Mucosa of rectum (tissue), 2 donors: ENCODE measurements at regions not wholly inside any gene's neighbourhood (a gene's known extent, or its start where the extent isn't known, plus 50 kb on each side); places are given as distances from the start of the nearest gene placed in this dataset.

Experiments
- H3K27ac ChIP-seq, 2 donors: one replicate each; pipeline ENCODE4 v1.7.0; 2013; ENCODE audit warnings: inconsistent platforms in 2 of 2, low read depth in 2 of 2, low read length in 2 of 2
- H3K27me3 ChIP-seq, 2 donors: one replicate each; pipeline ENCODE4 v1.7.0; 2013; ENCODE audit warnings: low read length in 2 of 2; ENCODE audit not compliant: control insufficient read depth in 2 of 2, insufficient read depth in 2 of 2
- H3K36me3 ChIP-seq, 2 donors: one replicate each; pipeline ENCODE4 v1.7.0; 2013; ENCODE audit warnings: low read length in 2 of 2; ENCODE audit not compliant: control insufficient read depth in 2 of 2, insufficient read depth in 2 of 2
- H3K4me1 ChIP-seq, 2 donors: one replicate each; pipeline ENCODE4 v1.7.0; 2013; ENCODE audit warnings: low read length in 2 of 2, mild to moderate bottlenecking in 1 of 2; ENCODE audit not compliant: control insufficient read depth in 2 of 2, insufficient read depth in 2 of 2
- H3K4me3 ChIP-seq, 2 donors: one replicate each; pipeline ENCODE4 v1.7.0; 2013; ENCODE audit warnings: low read length in 2 of 2
- H3K9ac ChIP-seq, 2 donors: one replicate each; pipeline ENCODE4 v1.7.0; 2013; ENCODE audit warnings: low read length in 2 of 2, low read depth in 1 of 2, mild to moderate bottlenecking in 1 of 2
- H3K9me3 ChIP-seq, 2 donors: one replicate each; pipeline ENCODE4 v1.7.0; 2013; ENCODE audit warnings: low read length in 2 of 2; ENCODE audit not compliant: control insufficient read depth in 2 of 2
- donor health status: healthy.
- donor health status: Normal muscosa, but diverticular disease.

DNA sequence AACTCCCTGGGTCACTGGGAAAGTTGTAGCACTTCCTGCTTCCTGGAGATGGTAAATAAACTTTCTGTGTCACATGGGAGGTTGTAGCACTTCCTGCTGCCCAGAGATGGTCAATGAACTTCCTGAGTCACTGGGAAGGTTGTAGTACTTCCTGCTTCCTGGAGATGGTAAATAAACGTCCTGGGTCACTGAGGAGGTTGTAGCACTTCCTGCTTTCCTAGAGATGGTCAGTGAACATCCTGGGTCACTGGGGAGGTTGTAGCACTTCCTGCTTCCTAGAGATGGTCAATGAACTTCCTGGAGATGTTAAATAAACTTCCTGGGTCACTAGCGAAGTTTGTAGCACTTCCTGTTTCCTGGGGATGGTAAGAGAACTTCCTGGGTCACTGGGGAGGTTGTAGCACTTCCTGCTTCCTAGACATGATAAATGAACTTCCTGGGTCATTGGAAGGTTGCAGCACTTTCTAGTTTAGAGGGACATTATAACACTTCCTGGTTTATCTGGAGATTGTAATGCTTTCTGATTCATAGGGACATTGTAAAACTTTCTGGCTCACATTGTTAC lies 62.3 kb upstream of the CD99 start:
- no peak overlapping the region for H3K9ac ChIP-seq
- H3K4me3 ChIP-seq: peak overlapping the region in 1 of 2 donors; percentile 23
- H3K27me3 ChIP-seq: no peaks in the 10 kb centered on the region
- peak overlapping the region; percentile 75 to 87 for H3K27ac ChIP-seq
- peaks cover 0 to 23% of the 10 kb centered on the region in 2 donors for H3K36me3 ChIP-seq
- H3K9me3 ChIP-seq: peaks cover 18 to 31% of the 10 kb centered on the region in 2 donors
- H3K4me1 ChIP-seq: no peaks in the 10 kb centered on the region

DNA sequence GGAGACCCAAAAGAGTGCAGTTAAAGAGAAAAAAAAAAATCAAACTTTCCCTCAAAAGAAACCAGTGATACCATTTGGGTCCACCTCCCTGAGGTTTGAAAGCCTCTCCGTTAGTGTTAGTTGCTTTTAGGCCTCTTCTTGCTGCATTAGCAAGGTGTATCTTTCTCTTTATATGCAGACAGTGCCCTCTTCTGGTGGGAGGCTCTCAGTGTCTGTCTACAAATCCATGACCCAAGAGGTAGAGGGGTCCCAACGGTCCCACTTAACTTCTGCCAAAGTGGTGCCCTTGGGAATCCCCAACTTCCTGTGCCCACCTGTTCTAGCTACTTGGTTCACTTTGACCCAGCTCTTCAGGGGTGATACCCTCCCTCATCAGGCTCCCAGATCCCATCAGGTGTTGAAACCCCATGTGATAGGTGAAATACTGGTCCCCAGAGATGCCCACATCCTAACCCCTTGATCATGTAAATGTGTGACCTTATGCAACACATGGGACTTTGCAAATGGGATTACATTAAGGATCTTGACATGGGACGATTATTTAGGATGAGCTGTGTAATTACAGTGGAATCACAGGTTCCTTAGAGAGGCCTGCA lies 63.7 kb upstream of the CD99 start:
- Histone ChIP-seq H3K4me3 (no peak overlapping the region), H3K27me3 (no peaks in the 10 kb centered on the region), H3K9ac (no peak overlapping the region), H3K4me1 (no peaks in the 10 kb centered on the region), H3K36me3 (peaks cover 5 to 31% of the 10 kb centered on the region in 2 donors), H3K27ac (no peak overlapping the region), H3K9me3 (peaks cover 18 to 29% of the 10 kb centered on the region in 2 donors)

DNA sequence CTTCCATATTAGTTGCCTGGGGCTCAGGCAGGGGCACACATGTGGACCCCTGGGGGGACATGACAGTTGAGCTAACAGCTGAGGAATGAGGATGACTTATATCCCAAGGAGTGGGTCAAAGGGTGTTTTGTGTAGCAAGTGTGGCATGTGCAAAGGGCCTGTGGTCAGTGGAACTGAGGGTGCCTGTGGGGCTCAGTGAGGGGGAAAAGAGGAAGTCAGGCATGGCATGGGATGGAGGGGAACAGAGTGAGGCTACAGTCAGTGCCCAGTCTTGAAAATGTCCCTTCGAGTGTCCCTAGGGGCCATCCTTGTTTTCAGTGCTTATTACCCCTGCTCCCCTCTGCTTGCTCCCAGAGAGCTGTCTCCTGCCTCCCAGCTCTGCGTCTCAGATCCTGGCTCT lies 64.3 kb upstream of the CD99 start:
- no peak overlapping the region for H3K27ac ChIP-seq
- no peaks in the 10 kb centered on the region for H3K4me1 ChIP-seq
- peaks cover 16 to 24% of the 10 kb centered on the region in 2 donors for H3K9me3 ChIP-seq
- H3K9ac ChIP-seq: no peak overlapping the region
- H3K4me3 ChIP-seq: no peak overlapping the region
- H3K36me3 ChIP-seq: peaks cover 5 to 31% of the 10 kb centered on the region in 2 donors
- H3K27me3 ChIP-seq: no peaks in the 10 kb centered on the region

DNA sequence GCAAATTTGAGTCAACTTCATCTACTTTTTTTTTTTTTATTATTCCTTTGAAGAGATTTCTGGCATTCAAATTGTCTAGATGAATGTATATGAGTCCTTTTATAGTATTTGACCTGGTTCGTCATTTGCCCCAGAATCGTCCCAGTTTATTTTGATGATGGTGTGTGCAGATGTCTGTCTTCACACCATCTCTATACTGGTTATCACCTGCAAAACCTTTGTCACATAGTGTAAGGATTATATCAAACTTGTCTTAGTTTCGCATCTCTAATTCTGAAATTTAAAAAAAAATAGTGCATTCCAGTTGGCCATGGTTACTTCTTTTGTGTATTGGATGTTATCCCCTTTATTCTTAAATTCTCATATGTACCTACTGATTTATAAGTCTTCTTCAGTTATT lies 70.5 kb upstream of the CD99 start:
- H3K9ac ChIP-seq: no peak overlapping the region
- no peaks in the 10 kb centered on the region for H3K27me3 ChIP-seq
- H3K27ac ChIP-seq: no peak overlapping the region
- no peak overlapping the region for H3K4me3 ChIP-seq
- H3K9me3 ChIP-seq: no peaks in the 10 kb centered on the region
- H3K36me3 ChIP-seq: peaks cover 27 to 29% of the 10 kb centered on the region in 2 donors
- H3K4me1 ChIP-seq: no peaks in the 10 kb centered on the region

DNA sequence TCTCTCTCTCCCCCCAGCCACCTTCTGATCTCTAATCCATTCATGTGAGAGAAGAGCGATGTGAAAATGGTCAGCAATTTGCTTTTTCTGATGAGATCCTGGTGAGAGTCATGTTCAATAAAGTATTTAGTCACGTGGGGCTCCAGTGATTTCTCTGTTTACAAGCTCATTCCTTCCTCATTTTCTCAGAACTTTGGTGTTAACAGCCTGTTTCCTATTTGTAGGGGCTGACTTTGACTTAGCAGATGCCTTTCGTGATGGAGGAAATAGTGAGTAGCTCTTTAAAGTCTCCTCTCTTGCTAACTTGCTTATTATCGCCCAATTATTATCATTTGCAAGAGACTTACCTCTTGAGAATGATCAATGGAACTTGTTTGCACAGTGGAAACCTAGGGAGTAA lies 72.6 kb upstream of the CD99 start:
- H3K36me3 ChIP-seq: peaks cover 27 to 29% of the 10 kb centered on the region in 2 donors
- no peak overlapping the region for H3K27ac ChIP-seq
- H3K4me1 ChIP-seq: no peaks in the 10 kb centered on the region
- no peak overlapping the region for H3K9ac ChIP-seq
- no peaks in the 10 kb centered on the region for H3K27me3 ChIP-seq
- no peak overlapping the region for H3K4me3 ChIP-seq
- H3K9me3 ChIP-seq: no peaks in the 10 kb centered on the region

DNA sequence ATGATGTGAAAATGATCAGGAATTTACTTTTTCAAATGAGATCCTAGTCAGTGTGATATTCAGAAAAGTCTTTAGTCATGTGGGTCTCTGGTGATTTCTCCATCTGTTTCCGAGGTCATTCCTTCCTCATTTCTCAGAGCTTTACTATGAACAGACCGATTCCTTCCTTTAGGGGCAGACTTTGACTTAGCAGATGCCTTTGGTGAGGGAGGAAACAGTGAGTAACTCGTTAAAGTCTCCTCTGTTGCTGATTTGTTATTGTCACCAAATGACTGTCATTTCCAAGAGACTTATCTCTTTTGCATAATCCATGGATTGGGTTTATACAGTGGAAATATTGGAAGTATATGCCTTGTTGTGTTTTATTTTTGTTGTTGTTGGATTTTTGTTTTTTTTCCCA lies 76.2 kb upstream of the CD99 start:
- Histone ChIP-seq H3K27ac (no peak overlapping the region), H3K9ac (no peak overlapping the region), H3K27me3 (no peaks in the 10 kb centered on the region), H3K4me3 (no peak overlapping the region), H3K36me3 (peaks cover 15 to 19% of the 10 kb centered on the region in 2 donors), H3K4me1 (peaks cover 6% of the 10 kb centered on the region in 2 donors), H3K9me3 (no peaks in the 10 kb centered on the region)

DNA sequence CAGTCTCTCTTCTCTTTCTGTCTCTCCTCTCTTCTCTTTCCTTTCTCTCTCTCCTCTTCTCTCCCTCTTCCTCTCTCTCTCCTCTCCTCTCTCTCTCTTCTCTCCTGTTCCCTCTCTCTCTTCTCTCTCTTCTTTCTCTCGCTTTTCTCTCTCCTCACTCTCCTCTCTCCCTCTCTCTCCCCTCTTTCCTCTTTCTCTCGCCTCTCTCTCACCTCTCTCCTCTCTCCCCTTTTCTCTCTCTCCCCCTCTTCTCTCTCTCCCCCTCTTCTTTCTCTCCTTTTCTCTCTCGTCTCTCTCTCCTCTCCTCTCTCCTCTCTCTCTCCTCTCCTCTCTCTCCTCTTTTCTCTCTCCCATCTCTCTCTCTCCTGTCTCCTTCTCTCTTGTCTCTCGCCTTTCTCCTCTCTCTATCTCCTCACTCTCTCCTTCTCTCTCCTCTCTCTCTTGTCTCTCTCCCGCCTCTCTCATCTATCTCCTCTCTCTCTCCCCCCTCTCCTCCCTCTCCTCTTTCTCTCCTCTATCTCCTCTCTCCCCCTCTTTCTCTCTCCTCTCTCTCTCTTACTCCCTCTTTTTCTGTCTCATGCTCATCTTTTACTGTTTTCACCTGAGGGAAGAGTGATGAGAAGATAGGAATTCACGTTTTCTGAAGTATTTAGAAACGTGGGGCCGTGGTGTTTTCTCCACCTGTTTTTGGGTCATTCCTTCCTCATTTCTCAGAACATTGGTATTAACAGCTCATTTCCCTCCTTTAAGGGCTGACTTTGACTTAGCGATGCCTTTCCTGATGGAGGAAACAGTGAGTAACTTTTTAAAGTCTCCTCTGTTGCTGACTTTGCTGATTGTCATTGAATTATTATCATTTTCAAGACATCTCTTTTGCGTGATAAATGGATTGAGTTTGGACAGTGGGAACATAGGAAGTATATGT lies 80.6 kb upstream of the CD99 start:
- Histone ChIP-seq H3K4me1 (peaks cover 6 to 9% of the 10 kb centered on the region in 2 donors), H3K4me3 (peak overlapping the region; percentile 83 to 90), H3K9ac (peak overlapping the region; percentile 83 to 88), H3K27me3 (no peaks in the 10 kb centered on the region), H3K9me3 (no peaks in the 10 kb centered on the region), H3K27ac (no peak overlapping the region), H3K36me3 (peaks cover 0 to 3% of the 10 kb centered on the region in 2 donors)

DNA sequence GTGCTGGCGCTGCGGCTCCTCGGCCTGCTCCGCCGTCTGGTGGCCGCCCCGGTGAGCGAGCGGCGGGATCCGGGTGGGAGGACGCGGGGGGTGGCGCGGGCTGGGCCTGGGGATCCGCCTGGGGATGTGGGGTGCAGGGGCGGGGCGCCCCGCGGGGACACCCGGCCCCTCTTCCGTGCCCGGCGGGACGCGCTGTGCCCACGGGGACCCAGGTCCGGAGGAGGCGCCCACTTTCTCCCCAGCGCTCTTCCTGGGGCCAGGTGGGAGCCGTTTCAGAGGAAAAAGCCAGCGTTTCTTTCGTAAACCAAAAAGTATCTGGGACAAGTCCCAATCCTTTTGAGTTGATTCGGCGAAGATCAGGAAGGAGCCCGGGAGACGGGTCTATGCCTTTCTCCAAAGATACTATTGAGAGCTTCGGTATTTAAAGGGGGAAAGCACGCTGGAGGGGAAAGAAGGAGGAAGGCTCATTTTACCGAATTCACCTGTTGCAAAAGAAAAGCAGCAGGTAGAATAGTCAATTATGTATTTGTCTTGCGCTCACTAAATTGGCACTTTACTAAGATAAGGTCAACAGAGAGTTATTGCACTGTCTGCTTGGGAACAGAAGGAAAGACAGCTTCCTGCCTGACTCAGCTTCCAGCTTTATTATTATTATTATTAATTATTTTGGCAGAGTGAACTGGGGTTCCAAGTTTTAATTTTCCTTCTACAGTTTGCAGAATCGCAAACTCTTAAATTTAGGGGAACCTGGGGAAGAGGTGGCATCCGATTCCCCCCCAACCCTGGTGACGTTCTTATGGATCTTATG lies 81.5 kb upstream of the CD99 start:
- Histone ChIP-seq H3K9me3 (no peaks in the 10 kb centered on the region), H3K27me3 (no peaks in the 10 kb centered on the region), H3K4me1 (peaks cover 6 to 9% of the 10 kb centered on the region in 2 donors), H3K27ac (peak overlapping the region; percentile 77 to 87), H3K36me3 (peaks cover 0 to 5% of the 10 kb centered on the region in 2 donors), H3K4me3 (peak overlapping the region; percentile 83 to 90), H3K9ac (peak overlapping the region; percentile 83 to 88)

DNA sequence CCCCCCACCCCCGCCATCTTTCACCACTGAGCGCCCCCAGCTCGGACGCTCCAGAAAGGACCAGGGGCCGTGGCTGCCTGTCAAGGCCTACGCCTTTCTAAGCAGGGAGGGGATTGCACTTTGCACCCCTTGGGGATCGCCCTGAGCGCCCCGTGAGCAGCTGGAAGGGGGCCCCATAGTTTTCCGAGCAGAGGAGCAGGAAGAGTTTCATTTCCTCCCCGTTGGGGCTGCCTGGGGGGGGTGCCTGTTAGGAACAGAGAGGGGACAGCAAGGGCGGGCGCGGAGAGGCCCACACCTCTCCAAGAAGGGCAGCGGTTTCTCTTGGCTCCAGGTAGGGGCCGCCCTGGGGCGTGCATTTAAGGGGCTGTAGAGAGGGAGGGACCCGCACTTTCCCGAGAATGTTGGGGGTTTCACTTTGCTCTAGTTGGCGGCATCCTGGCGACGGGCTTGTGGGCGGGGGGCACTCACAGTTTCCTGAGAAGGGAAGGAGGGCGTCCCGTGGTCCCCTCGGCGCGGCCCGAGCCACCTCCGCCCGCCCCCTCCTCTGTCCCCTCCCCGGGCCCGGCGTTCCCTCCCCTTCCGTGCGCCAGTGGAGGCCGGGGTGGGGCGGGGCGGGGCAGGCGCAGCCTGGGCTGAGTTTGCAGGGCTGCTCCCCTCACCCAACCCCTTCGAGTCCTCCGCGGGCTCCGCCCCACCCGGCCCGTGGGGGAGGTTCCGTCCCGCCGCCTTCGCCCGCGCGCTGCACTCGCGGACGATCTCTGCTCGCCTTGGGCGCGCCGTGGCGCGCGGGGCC lies 82.3 kb upstream of the CD99 start:
- H3K4me1 ChIP-seq: peaks cover 6 to 9% of the 10 kb centered on the region in 2 donors
- peak overlapping the region; percentile 83 to 90 for H3K4me3 ChIP-seq
- peak overlapping the region; percentile 86 to 87 for H3K27ac ChIP-seq
- H3K9ac ChIP-seq: peak overlapping the region; percentile 76 to 88
- H3K9me3 ChIP-seq: no peaks in the 10 kb centered on the region
- H3K27me3 ChIP-seq: no peaks in the 10 kb centered on the region
- H3K36me3 ChIP-seq: peaks cover 0 to 5% of the 10 kb centered on the region in 2 donors
